Loucy (cell line): ENCODE measurements at regions not wholly inside any gene's neighbourhood (a gene's known extent, or its start where the extent isn't known, plus 50 kb on each side); places are given as distances from the start of the nearest gene placed in this dataset.

ENCODE experiments used
- H2AFZ ChIP-seq: fragments of 200-600 bp; sonication (generic); 2 replicates; pipeline ENCODE4 v1.6.0; 2016; ENCODE audit warnings: antibody characterized with exemption, mild to moderate bottlenecking, low read length, moderate library complexity
- H3F3A ChIP-seq: fragments of 200-600 bp; 2 replicates; pipeline ENCODE4 v1.6.0; 2016; ENCODE audit warnings: antibody characterized with exemption, low read depth, mild to moderate bottlenecking
- H3K27me3 ChIP-seq: fragments of 200-600 bp; sonication (generic); 2 replicates; pipeline ENCODE4 v1.6.1; 2014; ENCODE audit warnings: low read length, mild to moderate bottlenecking; ENCODE audit not compliant: insufficient read depth, poor library complexity, severe bottlenecking
- H3K36me3 ChIP-seq: fragments of 200-600 bp; sonication (generic); 2 replicates; pipeline ENCODE4 v1.6.1; 2016; ENCODE audit warnings: low read length; ENCODE audit not compliant: insufficient read depth
- H3K4me1 ChIP-seq: fragments of 200-600 bp; sonication (generic); 2 replicates; pipeline ENCODE4 v1.5.1; 2014; ENCODE audit warnings: low read length, mild to moderate bottlenecking; ENCODE audit not compliant: insufficient read depth, poor library complexity, severe bottlenecking
- H3K4me2 ChIP-seq: fragments of 200-600 bp; sonication (generic); 2 replicates; pipeline ENCODE4 v1.6.0; 2014; ENCODE audit warnings: antibody characterized with exemption, low read length, low read depth, mild to moderate bottlenecking; ENCODE audit not compliant: poor library complexity, severe bottlenecking
- H3K4me3 ChIP-seq: fragments of 200-600 bp; sonication (generic); 2 replicates; pipeline ENCODE4 v1.5.1; 2014; ENCODE audit warnings: low read length, mild to moderate bottlenecking, mixed read lengths; ENCODE audit not compliant: poor library complexity, severe bottlenecking
- H3K79me2 ChIP-seq: fragments of 200-600 bp; sonication (generic); 2 replicates; pipeline ENCODE4 v1.6.1; 2014; ENCODE audit warnings: low read length; ENCODE audit not compliant: insufficient read depth
- H3K9ac ChIP-seq: fragments of 200-600 bp; sonication (generic); 2 replicates; pipeline ENCODE4 v1.6.0; 2014; ENCODE audit warnings: mild to moderate bottlenecking, low read depth, low read length, moderate library complexity; ENCODE audit not compliant: poor library complexity, severe bottlenecking
- H3K9me2 ChIP-seq: fragments of 200-600 bp; sonication (generic); replicated peaks from 2 replicates; pipeline ENCODE4 v1.6.1; 2016; ENCODE audit warnings: low read depth, low read length, mixed read lengths
- H3K9me3 ChIP-seq: fragments of 200-600 bp; sonication (generic); 2 replicates; pipeline ENCODE4 v1.6.1; 2014; ENCODE audit warnings: mild to moderate bottlenecking, antibody characterized with exemption, low read length, low read depth; ENCODE audit not compliant: insufficient read depth
- H4K20me1 ChIP-seq: fragments of 200-600 bp; sonication (generic); 2 replicates; pipeline ENCODE4 v1.6.0; 2014; ENCODE audit warnings: antibody characterized with exemption, low read length, mild to moderate bottlenecking; ENCODE audit not compliant: insufficient read depth, poor library complexity, severe bottlenecking
- CTCF ChIP-seq: fragments of 200-600 bp; sonication (generic); conservative IDR thresholded peaks from 2 replicates; pipeline ENCODE4 v1.5.1; 2014; ENCODE audit warnings: mild to moderate bottlenecking, antibody characterized with exemption, low read length
- EZH2phosphoT487 ChIP-seq: fragments of 200-600 bp; IDR thresholded peaks from 2 replicates; pipeline ENCODE4 v1.6.1; 2018; ENCODE audit warnings: antibody characterized with exemption, mild to moderate bottlenecking, moderate library complexity, borderline replicate concordance

GRCh38 chr7:24455813-24456525 lies 117.3 kb upstream of the PALS2 start:
- no peaks in the 10 kb centered on the region for H3K36me3 ChIP-seq
- H3K9ac ChIP-seq = no peak overlapping the region
- H4K20me1 ChIP-seq = no peaks in the 10 kb centered on the region
- no peak overlapping the region for H3K4me2 ChIP-seq
- H3F3A ChIP-seq = no peaks in the 10 kb centered on the region
- no peaks in the 10 kb centered on the region for H3K9me2 ChIP-seq
- no peaks in the 10 kb centered on the region for H3K79me2 ChIP-seq
- no peaks in the 10 kb centered on the region for H3K4me1 ChIP-seq
- H3K27me3 ChIP-seq = no peaks in the 10 kb centered on the region
- no peak overlapping the region for H2AFZ ChIP-seq
- no peak for TF ChIP-seq EZH2phosphoT487
- TF ChIP-seq CTCF = no peak
- no peak overlapping the region for H3K4me3 ChIP-seq
- H3K9me3 ChIP-seq = no peaks in the 10 kb centered on the region

- no peak for TF ChIP-seq EZH2phosphoT487
- no peak for TF ChIP-seq CTCF
- Histone ChIP-seq H3K4me3 (no peak overlapping the region), H3K9me2 (no peaks in the 10 kb centered on the region), H2AFZ (no peak overlapping the region), H3K79me2 (no peaks in the 10 kb centered on the region), H3K4me2 (no peak overlapping the region), H3K4me1 (no peaks in the 10 kb centered on the region), H3F3A (no peaks in the 10 kb centered on the region), H3K9me3 (no peaks in the 10 kb centered on the region), H3K27me3 (no peaks in the 10 kb centered on the region), H3K36me3 (no peaks in the 10 kb centered on the region), H4K20me1 (no peaks in the 10 kb centered on the region), H3K9ac (no peak overlapping the region)
These were observed 116.6 kb upstream of the PALS2 start for GRCh38 chr7:24456526-24457218.

GRCh38 chr7:24457219-24457558 lies 116.1 kb upstream of the PALS2 start:
- H3K27me3 ChIP-seq = no peaks in the 10 kb centered on the region

More at GRCh38 chr7:24457219-24457558, 116.1 kb upstream of the PALS2 start:
- H2AFZ ChIP-seq = no peak overlapping the region
- no peak overlapping the region for H3K4me3 ChIP-seq
- H3K4me1 ChIP-seq = no peaks in the 10 kb centered on the region
- H3K4me2 ChIP-seq = no peak overlapping the region
- no peaks in the 10 kb centered on the region for H3F3A ChIP-seq
- H3K9ac ChIP-seq = no peak overlapping the region
- H3K36me3 ChIP-seq = no peaks in the 10 kb centered on the region
- no peaks in the 10 kb centered on the region for H3K9me3 ChIP-seq
- TF ChIP-seq CTCF (no peak), EZH2phosphoT487 (no peak)
- no peaks in the 10 kb centered on the region for H4K20me1 ChIP-seq
- no peaks in the 10 kb centered on the region for H3K9me2 ChIP-seq
- no peaks in the 10 kb centered on the region for H3K79me2 ChIP-seq
